Thoracic aorta (tissue), 2 donors: ENCODE measurements at regions not wholly inside any gene's neighbourhood (a gene's known extent, or its start where the extent isn't known, plus 50 kb on each side); places are given as distances from the start of the nearest gene placed in this dataset.

Experiments
- ATAC-seq: fragments of 150-250 bp; one replicate; pipeline ENCODE4 v1.8.0; 2017; ENCODE audit warnings: low read depth; ENCODE audit not compliant: insufficient number of reproducible peaks, low FRiP score
- DNase-seq: peaks from one replicate; pipeline ENCODE4 v3.0.0-alpha.2; 2020; ENCODE audit warnings: low spot score
- H3K27ac ChIP-seq, 2 donors: fragments of 200-600 bp; sonication (generic); 1 replicate in 1 of 2; 2 replicates in 1 of 2; pipeline ENCODE4 v1.5.1; 2016; ENCODE audit warnings: mild to moderate bottlenecking in 2 of 2, moderate library complexity in 2 of 2
- H3K27me3 ChIP-seq: fragments of 200-600 bp; sonication (generic); replicated peaks from 2 replicates; pipeline ENCODE4 v1.6.0; 2016; ENCODE audit warnings: mild to moderate bottlenecking; ENCODE audit not compliant: insufficient read depth
- H3K36me3 ChIP-seq: fragments of 200-600 bp; sonication (generic); one replicate; pipeline ENCODE4 v1.5.1; 2016
- H3K4me1 ChIP-seq, 2 donors: fragments of 200-600 bp; sonication (generic); 1 replicate in 1 of 2; 2 replicates in 1 of 2; pipeline versions ENCODE4 v1.5.1 to v1.6.0; 2016; ENCODE audit warnings: low read depth in 2 of 2, mild to moderate bottlenecking in 1 of 2; ENCODE audit not compliant: control insufficient read depth in 1 of 2
- H3K4me3 ChIP-seq: fragments of 200-600 bp; sonication (generic); 2 replicates; pipeline ENCODE4 v1.5.1; 2016; ENCODE audit warnings: mild to moderate bottlenecking
- H3K9me3 ChIP-seq: fragments of 200-600 bp; sonication (generic); 2 replicates; pipeline ENCODE4 v1.5.1; 2016
- TF ChIP-seq, protein P1 (sequence below): fragments of 200-600 bp; sonication (generic); IDR thresholded peaks from one replicate; pipeline ENCODE4 v1.5.1; 2019; ENCODE audit warnings: antibody characterized with exemption

- Histone ChIP-seq H3K27ac (no peak overlapping the region), H3K27me3 (no peaks in the 10 kb centered on the region), H3K36me3 (no peaks in the 10 kb centered on the region), H3K4me1 (peaks cover 0 to 4% of the 10 kb centered on the region in 2 donors), H3K4me3 (no peak overlapping the region), H3K9me3 (no peaks in the 10 kb centered on the region)
- no peak for ATAC-seq
- TF ChIP-seq, protein P1, sequence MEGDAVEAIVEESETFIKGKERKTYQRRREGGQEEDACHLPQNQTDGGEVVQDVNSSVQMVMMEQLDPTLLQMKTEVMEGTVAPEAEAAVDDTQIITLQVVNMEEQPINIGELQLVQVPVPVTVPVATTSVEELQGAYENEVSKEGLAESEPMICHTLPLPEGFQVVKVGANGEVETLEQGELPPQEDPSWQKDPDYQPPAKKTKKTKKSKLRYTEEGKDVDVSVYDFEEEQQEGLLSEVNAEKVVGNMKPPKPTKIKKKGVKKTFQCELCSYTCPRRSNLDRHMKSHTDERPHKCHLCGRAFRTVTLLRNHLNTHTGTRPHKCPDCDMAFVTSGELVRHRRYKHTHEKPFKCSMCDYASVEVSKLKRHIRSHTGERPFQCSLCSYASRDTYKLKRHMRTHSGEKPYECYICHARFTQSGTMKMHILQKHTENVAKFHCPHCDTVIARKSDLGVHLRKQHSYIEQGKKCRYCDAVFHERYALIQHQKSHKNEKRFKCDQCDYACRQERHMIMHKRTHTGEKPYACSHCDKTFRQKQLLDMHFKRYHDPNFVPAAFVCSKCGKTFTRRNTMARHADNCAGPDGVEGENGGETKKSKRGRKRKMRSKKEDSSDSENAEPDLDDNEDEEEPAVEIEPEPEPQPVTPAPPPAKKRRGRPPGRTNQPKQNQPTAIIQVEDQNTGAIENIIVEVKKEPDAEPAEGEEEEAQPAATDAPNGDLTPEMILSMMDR: no peak
- no peak for DNase-seq
Measured at GRCh38 chr4:114365591-114365990, 233.0 kb upstream of the UGT8 start.

- Histone ChIP-seq H3K4me1 (peaks cover 0 to 4% of the 10 kb centered on the region in 2 donors), H3K9me3 (no peaks in the 10 kb centered on the region), H3K36me3 (no peaks in the 10 kb centered on the region), H3K4me3 (no peak overlapping the region), H3K27ac (no peak overlapping the region), H3K27me3 (no peaks in the 10 kb centered on the region)
- DNase-seq (no peak), ATAC-seq (no peak)
- TF ChIP-seq, protein P1: no peak
Measured at GRCh38 chr4:114366368-114366767, 232.2 kb upstream of the UGT8 start.

DNA sequence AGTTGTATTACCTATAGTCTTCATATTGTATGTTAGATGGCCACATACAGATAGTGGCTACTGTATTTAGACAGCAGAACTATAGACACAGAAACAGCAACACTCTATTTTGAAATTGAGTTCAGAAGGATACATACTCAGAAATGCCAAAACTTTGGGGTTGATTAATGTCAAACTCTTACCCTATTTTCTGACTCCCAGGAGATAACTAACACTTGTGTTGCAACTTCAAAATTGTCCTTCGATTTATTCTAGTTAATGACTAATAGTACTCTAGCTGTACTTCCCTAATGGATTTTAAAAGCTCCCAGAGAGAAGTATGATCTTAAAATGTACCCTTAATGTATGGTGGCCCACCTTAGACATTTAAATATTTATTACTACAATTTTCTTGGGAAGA lies 229.9 kb upstream of the UGT8 start:
- no peak overlapping the region for H3K4me3 ChIP-seq
- H3K4me1 ChIP-seq: peaks cover 0 to 4% of the 10 kb centered on the region in 2 donors
- ATAC-seq (no peak), DNase-seq (no peak)
- TF ChIP-seq, protein P1: no peak
- no peaks in the 10 kb centered on the region for H3K27me3 ChIP-seq
- no peaks in the 10 kb centered on the region for H3K9me3 ChIP-seq
- no peaks in the 10 kb centered on the region for H3K36me3 ChIP-seq
- no peak overlapping the region for H3K27ac ChIP-seq

DNA sequence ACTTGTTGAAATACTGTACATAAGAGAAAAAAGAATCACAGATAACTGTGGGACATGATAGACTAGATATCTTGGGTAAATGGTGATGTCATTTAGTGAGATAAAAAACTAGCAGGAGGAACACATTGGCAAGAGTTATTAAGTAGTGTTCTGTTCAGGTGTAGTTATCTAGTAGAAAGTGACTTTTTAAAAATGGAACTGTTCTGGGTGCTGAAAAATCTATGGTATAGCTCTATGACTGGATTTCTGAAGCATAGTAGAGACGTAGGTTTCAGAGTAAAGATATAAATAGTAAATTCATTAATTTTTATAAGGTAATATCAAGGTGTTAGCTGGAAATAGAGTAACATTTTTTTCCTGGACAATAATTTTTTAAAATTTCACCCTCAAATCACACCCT lies 225.1 kb upstream of the UGT8 start:
- ATAC-seq (no peak), DNase-seq (no peak)
- no peak overlapping the region for H3K27ac ChIP-seq

GRCh38 chr4:114378305-114378903 lies 220.2 kb upstream of the UGT8 start:
- no peaks in the 10 kb centered on the region for H3K27me3 ChIP-seq
- no peak for ATAC-seq
- no peaks in the 10 kb centered on the region for H3K9me3 ChIP-seq
- H3K4me3 ChIP-seq: no peak overlapping the region
- DNase-seq: no peak
- no peak overlapping the region for H3K27ac ChIP-seq
- TF ChIP-seq, protein P1: no peak
- H3K36me3 ChIP-seq: no peaks in the 10 kb centered on the region
- H3K4me1 ChIP-seq: no peaks in the 10 kb centered on the region

More for the DNA sequence above, 225.1 kb upstream of the UGT8 start:
- Histone ChIP-seq H3K4me3 (no peak overlapping the region), H3K27me3 (no peaks in the 10 kb centered on the region), H3K36me3 (no peaks in the 10 kb centered on the region), H3K4me1 (no peaks in the 10 kb centered on the region), H3K9me3 (no peaks in the 10 kb centered on the region)
- TF ChIP-seq, protein P1: no peak
